Osteocyte (in vitro differentiated cells): ENCODE measurements at regions not wholly inside any gene's neighbourhood (a gene's known extent, or its start where the extent isn't known, plus 50 kb on each side); places are given as distances from the start of the nearest gene placed in this dataset.
A peak's percentile ranks its signal among the peaks of the same experiment; 100 is the strongest.

Experiments
- DNase-seq: peaks from one replicate; pipeline ENCODE4 v3.0.0; 2021; ENCODE audit warnings: mixed read lengths; ENCODE audit not compliant: unreplicated experiment; ENCODE audit errors: extremely low spot score
- H3K27ac Mint-ChIP-seq: one replicate; pipeline ENCODE4 v1.8.0; 2021; ENCODE audit warnings: mild to moderate bottlenecking, mixed read lengths; ENCODE audit not compliant: unreplicated experiment
- H3K27me3 Mint-ChIP-seq: one replicate; pipeline ENCODE4 v1.8.0; 2021; ENCODE audit warnings: mixed read lengths; ENCODE audit not compliant: unreplicated experiment
- H3K36me3 Mint-ChIP-seq: one replicate; pipeline ENCODE4 v1.8.0; 2021; ENCODE audit warnings: mixed read lengths; ENCODE audit not compliant: unreplicated experiment
- H3K4me1 Mint-ChIP-seq: one replicate; pipeline ENCODE4 v1.8.0; 2021; ENCODE audit warnings: mixed read lengths; ENCODE audit not compliant: unreplicated experiment
- H3K4me3 Mint-ChIP-seq: one replicate; pipeline ENCODE4 v1.8.0; 2021; ENCODE audit warnings: mild to moderate bottlenecking, moderate library complexity, mixed read lengths; ENCODE audit not compliant: unreplicated experiment
- H3K9me3 Mint-ChIP-seq: one replicate; pipeline ENCODE4 v1.8.0; 2021; ENCODE audit warnings: mixed read lengths; ENCODE audit not compliant: unreplicated experiment
- CTCF ChIP-seq: fragments of 200-600 bp; sonication (generic); IDR thresholded peaks from 2 replicates; pipeline ENCODE4 v1.5.0; 2021; ENCODE audit warnings: antibody characterized with exemption, mild to moderate bottlenecking, moderate library complexity

GRCh38 chr14:71658261-71658860, 273.9 kb upstream of the RGS6 start:
- Mint-ChIP-seq H3K27me3 (no peaks in the 10 kb centered on the region), H3K4me1 (peaks cover 29% of the 10 kb centered on the region), H3K27ac (no peak overlapping the region), H3K4me3 (no peak overlapping the region), H3K36me3 (peaks cover 23% of the 10 kb centered on the region), H3K9me3 (peaks cover 10% of the 10 kb centered on the region)
- TF ChIP-seq CTCF: no peak
- DNase-seq: no peak

- no peak overlapping the region for H3K4me3 Mint-ChIP-seq
- no peak for DNase-seq
- H3K27me3 Mint-ChIP-seq: no peaks in the 10 kb centered on the region
- peaks cover 33% of the 10 kb centered on the region for H3K4me1 Mint-ChIP-seq
- H3K27ac Mint-ChIP-seq: peak overlapping the region; percentile 61
- peaks cover 22% of the 10 kb centered on the region for H3K36me3 Mint-ChIP-seq
- peaks cover 7% of the 10 kb centered on the region for H3K9me3 Mint-ChIP-seq
- no peak for TF ChIP-seq CTCF
These were observed 273.1 kb upstream of the RGS6 start for GRCh38 chr14:71659159-71659558.

GRCh38 chr14:71661441-71661840, 270.8 kb upstream of the RGS6 start:
- H3K27me3 Mint-ChIP-seq: no peaks in the 10 kb centered on the region
- no peaks in the 10 kb centered on the region for H3K9me3 Mint-ChIP-seq
- H3K4me1 Mint-ChIP-seq: peaks cover 45% of the 10 kb centered on the region
- TF ChIP-seq CTCF: no peak
- H3K36me3 Mint-ChIP-seq: peaks cover 13% of the 10 kb centered on the region
- DNase-seq: no peak
- H3K27ac Mint-ChIP-seq: no peak overlapping the region
- H3K4me3 Mint-ChIP-seq: no peak overlapping the region

GRCh38 chr14:71662291-71662790, 269.9 kb upstream of the RGS6 start:
- peaks cover 53% of the 10 kb centered on the region for H3K4me1 Mint-ChIP-seq
- H3K36me3 Mint-ChIP-seq: peaks cover 13% of the 10 kb centered on the region
- no peaks in the 10 kb centered on the region for H3K9me3 Mint-ChIP-seq
- no peaks in the 10 kb centered on the region for H3K27me3 Mint-ChIP-seq
- H3K4me3 Mint-ChIP-seq: no peak overlapping the region
- DNase-seq: no peak
- no peak for TF ChIP-seq CTCF
- no peak overlapping the region for H3K27ac Mint-ChIP-seq

GRCh38 chr14:71665157-71665556, 267.1 kb upstream of the RGS6 start:
- Mint-ChIP-seq H3K27ac (peak overlapping the region; percentile 71), H3K9me3 (no peaks in the 10 kb centered on the region), H3K4me1 (peaks cover 61% of the 10 kb centered on the region), H3K36me3 (peaks cover 15% of the 10 kb centered on the region), H3K4me3 (no peak overlapping the region), H3K27me3 (no peaks in the 10 kb centered on the region)
- no peak for TF ChIP-seq CTCF
- DNase-seq: no peak
